GM21786 (cell line): ENCODE measurements at regions not wholly inside any gene's neighbourhood (a gene's known extent, or its start where the extent isn't known, plus 50 kb on each side); places are given as distances from the start of the nearest gene placed in this dataset.

Experiments used
- ATAC-seq: cut with Tn5 transposase; IDR thresholded peaks from one replicate; pipeline ENCODE4 v1.9.1; 2021; ENCODE audit not compliant: unreplicated experiment

DNA sequence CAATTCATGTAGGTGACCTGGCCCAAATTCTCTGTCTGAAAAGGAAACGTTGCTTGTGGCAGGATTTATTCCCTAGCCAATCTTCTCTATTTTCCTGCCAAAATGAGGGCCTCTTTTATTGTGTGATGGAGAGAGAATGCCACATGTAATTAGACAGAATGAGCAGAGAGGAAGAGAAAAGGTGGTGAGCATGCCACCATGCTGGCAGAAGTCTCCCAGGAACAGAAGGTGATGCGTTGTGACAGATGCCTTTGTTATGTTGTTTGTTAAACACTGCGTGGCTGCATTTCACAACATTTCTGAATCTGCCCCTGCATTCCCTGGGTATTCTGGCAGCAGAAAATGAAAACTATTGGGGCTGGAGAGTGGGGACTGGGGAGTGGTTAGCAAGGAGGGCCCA, 577.6 kb downstream of the TLR4 start:
- no peak for ATAC-seq

DNA sequence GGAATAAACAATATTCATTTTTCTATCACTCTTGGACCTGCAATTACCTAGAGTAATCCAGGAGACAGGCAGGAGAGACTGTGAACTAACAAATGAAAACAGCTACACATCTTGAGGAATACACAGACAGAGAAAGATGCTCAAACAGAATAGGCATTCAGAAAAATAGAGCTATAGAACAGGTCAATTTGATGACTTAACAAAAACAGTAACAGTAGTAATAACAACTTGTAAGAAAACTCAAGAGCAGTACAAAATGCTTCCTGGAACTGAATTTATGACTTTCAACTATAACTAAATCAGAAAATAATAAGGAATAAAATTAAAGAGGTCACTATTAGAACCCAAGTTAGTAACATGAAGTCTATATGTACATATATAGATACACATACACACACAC, 579.3 kb downstream of the TLR4 start:
- no peak for ATAC-seq

DNA sequence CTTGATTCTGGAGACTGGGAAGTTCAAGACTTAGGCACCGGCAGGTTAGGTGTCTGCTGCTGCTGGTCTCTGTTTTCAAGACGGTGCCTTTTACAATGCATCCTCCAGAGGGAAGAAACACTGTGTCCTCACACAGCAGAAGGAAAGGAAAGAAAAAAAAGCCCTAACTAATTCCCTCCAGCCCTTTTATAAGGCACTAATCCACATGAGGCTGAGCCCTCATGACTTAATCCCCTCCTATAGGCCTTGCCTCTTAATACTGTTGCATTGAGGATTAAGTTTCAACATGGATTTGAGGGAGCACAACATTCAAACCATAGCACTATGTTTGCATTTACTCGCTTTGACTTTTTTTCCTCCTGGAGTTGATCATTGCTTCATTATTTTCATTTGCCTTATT, 585.9 kb downstream of the TLR4 start:
- no peak for ATAC-seq

DNA sequence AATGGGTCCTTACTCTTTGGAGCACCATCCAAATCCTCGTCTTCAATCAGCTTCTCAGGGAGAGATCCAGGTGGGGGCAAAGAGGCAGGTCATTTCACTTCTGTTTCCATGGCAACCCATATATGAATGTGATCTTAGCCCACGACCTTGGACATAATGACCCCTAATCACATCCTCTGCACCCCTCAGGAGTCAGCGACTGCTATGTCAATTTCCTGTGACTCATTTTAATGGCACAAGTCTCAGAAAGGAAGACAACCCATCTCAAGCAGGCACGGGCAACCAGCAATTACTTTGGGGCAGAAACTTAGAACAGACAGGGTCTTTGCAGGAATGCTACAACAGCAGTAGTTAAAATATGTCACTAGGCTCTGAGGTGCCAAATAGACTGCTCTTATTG, 591.2 kb downstream of the TLR4 start:
- ATAC-seq: no peak

DNA sequence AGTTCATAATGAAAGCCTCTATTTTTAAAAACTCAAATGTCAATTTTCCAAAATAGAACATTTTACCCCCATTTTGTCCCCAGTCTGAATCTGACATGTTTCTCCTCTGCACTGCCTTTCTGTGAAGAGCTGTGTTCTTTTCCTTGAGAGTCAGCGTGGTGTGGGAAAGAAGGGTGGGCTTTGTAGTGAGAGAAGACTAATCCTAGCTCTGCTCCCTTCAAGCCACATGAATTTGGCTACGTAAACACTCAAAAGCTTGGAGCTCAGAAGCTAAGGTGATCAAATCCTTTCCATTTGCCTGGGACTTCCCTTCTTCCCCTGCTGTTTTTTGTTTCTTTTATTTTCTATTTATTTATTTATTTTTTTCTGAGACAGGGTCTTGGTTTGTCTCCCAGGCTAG, 598.5 kb downstream of the TLR4 start:
- no peak for ATAC-seq

DNA sequence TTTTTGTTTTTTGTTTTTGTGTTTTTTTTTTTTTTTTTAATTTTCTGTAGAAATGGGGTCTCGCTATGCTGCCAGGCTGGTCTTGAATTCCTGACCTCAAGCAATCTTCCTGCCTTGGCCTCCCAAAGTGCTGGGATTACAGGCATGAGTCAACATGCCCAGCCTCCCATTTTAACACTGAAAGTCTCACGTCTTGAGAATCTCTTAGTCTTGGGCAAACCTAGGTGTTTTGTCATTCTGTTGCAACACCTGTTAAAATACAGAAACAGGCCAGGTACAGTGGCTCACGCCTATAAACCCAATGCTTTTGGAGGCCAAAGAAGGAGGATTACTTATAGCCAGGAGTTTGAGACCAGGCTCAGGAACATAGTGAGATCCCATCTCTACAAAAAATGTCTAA, 599.0 kb downstream of the TLR4 start:
- no peak for ATAC-seq

DNA sequence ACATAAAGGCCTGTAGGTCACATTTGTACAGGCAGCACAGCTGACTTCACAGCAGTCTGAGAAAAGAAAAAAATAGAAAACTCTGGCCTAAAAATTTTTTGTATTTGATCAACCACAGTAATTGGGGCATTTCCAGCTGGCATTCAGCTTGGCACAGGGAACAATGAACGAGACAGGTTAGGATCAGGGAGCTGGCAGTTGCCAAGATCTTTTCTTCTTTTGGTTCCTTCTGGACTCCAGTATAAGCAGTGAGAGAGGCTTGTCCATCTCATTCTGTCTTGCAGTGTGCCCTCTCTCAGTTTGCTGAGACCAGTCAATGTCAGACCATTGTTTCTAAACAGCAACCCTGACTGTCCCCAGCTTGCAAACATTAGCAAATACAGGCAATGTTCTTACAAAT, 601.1 kb downstream of the TLR4 start:
- no peak for ATAC-seq

DNA sequence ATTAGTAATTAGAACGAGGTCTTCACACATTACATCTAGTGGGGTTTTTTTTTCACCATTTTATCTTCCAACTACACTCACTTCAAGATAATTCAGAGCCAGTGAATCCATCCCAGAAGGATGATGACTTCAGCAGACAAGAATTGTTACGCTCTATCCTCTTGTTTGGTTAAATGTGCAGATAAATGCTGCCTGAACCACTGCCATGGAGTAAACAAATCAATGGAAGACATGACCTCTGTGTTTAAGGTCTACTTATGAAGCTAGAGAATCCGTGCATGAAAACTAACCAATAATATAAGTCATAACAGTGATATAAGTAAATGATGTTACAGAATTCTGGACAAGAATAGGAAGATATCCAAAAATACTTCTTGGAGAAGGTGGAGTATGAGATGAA, 602.6 kb downstream of the TLR4 start:
- no peak for ATAC-seq

DNA sequence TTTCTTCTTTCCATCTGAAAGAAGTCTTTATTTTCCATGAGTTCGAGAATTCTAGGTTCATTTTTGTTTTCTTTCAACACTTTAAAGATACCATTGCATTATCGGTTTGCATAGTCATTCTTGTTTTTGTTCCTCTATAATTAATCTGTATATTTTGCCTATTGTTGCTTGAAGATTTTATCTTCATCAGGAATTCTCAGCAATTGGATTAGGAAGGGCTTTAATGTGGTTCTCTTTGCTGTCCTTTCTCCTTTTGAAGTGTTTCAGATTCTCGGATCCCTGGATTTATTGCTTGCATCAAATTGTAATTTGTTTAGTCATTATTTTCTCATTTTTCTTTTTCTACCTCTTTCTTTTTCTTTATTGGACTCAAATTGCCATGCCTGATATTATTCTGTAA, 609.8 kb downstream of the TLR4 start:
- ATAC-seq: no peak

DNA sequence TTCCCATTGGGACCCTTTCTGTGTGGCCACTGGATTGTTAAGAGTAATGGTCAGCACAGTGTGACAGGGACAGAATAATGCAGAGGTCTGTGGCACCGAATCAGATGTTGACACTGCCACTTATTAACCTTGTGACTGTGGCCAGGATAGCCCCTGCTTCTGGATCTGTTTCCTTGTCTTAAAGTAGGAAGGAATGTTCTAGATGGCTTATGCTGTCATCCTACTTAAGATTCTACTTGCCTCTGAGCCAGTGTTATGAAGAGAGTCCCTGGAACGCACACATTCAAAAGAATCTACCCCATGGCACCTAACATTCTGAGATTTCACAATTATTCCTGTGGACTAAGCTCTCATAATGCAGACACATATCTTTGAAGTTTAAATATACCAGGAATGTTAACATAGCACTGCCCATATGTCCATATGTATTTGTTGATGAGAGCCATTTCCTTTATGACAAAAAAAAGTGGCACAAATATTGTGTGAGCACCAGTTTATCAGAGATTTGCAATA, 612.7 kb downstream of the TLR4 start:
- ATAC-seq: no peak

DNA sequence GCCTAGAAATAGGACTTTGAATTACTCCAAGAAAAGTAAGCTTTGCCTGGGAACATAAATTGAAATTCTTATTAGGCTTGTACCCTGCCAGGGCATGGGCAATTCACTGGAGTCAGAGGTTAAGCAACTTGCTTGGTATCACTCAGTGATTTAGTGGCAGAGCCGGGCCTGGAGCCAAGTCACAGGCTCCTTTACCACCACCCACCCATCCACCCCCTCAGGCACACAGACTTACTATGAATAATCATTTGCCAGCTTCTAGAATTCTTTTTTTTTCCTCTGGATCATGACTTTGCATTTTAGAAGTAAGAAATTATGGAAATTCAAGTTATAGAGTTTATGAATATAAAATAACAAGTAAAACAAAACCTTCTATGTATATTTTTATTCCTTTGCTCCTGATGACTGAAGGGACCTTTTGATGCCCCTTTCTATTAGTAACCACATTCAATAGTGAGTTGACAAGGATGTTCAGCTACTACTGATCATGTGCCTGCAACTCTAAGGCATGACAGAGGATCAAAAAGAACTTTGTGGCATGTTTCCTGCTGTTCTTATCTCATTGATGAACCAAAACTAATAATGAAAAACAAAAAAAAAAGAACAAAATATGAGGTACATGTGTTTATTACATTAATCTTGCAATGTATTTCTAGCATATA, 614.7 kb downstream of the TLR4 start:
- no peak for ATAC-seq

DNA sequence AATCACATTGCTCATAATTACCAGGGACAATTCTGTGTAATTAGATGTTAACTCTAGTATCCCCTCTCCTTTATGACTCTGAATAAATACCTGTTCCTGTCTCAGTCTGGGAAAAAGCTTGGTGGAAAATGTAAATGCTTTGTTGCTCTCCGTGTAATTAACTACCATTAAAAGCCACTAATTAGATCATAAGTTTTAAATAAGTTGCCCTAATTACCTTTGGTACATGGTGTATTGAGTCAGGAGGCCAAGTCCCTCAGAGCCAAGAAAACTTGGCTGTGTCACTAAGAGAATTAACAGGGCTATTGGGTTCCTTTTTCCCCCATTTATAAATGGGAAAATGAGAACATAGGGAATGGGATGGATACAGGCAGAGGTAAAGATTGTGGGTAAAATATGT, 617.6 kb downstream of the TLR4 start:
- ATAC-seq: no peak

DNA sequence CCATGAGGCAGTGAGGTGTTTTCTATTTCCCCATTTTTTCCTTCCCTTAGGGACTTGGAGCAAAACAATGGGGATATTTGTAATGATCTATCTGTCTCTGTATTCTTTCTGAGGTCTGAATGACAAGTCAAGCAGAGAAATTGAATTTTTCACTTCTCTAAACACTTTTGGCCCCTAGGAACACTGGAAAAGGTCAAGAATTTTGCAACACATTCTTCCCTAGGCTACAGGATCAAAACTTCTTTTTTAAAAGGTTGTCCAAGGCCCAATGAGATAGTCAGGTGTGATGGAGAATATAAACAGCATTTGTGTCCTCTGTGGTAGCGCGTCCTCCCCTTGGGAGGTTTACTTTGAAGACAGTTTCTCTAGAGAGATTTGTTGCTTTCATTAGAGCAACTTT, 620.5 kb downstream of the TLR4 start:
- no peak for ATAC-seq

DNA sequence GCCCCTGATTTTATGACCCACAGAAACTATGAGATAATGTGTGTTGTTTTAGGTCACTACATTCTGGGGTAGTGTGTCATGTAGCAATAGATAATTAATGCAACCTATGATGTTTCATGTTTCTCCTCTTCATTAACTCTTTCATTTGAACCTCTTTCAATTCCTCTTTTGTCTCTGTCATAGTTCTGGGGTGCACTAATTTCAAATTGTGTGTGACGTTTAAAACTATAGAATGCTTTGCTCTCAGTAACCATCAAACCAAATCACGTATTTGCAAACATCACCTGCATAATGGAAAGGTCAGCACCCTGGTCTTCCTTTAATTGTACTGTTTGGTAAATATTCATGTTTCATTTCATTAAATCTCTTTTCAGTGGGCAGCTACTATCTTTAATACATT, 621.6 kb downstream of the TLR4 start:
- ATAC-seq: no peak

DNA sequence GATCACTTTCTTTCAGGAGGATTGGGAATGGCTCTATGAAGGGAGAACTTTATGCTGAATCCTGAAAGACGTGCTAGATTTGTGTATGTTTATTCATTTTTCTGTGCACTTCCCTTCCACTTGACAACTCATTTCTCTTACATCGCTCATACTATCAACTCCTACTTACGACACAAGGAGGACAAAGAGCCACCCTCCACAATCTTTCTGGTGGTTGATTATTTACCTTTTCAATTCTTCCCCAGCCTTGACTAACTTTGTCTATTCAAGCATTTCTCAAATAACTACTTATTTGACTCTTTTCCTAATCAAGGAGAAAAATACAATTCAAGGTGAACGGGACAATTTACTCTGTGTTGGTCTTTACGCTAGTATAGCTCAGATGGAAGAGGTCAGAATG, 622.1 kb downstream of the TLR4 start:
- no peak for ATAC-seq

DNA sequence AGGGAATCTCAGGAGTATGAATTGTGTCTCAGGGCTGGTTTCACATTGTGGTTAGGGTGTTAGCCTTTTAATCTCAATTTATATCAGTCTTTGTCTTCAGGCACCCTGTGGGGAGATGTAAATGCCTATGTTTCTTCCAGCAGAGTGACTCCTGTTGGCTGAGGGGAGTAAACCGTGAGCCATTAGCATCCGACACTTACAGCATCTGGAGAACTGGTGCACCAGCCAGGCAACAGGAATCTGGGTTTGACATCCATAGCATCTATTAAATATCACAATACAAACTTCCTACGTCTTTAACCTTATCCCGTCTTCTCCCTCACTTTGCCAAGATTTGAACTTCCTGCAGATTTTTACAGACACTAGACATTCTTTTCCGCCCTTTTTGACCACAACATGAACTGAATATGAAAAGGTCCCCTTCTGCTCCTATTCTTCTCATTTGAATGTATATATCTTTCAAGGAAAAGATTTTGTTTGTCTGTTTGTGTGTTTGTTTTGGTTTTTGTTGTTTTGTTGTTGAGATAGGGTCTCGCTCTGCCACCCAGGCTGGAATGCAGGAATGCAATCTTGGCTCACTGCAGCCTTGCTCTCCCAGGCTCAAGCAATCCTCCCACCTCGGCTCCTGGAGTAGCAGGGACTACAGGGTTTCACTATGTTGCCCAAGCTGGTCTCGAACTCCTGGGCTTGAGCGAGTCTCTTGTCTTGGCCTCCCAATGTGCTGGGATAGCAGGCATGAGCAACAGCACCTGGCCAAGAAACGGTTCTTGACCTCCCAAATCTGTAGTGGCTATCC, 626.2 kb downstream of the TLR4 start:
- no peak for ATAC-seq

DNA sequence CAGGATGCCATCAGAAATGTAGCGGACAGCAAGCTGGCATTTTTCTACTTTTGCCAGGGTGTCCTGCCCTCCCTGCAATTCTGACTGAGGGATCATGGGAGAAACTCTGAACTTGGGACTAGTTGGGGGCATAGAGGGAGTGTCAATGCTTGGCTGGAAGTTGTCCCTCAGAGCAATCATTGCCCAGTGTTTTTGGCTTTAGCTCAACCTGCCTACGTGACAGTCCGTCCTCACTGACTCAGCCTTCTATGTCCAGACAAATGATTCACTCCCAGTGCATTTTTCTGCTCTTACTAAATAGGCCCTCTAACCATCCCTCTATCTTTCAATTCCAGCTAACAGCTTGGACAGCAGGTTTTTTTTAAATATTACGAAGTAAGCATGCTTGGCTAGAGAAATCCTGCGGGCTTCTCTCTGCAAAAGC, 627.4 kb downstream of the TLR4 start:
- no peak for ATAC-seq

DNA sequence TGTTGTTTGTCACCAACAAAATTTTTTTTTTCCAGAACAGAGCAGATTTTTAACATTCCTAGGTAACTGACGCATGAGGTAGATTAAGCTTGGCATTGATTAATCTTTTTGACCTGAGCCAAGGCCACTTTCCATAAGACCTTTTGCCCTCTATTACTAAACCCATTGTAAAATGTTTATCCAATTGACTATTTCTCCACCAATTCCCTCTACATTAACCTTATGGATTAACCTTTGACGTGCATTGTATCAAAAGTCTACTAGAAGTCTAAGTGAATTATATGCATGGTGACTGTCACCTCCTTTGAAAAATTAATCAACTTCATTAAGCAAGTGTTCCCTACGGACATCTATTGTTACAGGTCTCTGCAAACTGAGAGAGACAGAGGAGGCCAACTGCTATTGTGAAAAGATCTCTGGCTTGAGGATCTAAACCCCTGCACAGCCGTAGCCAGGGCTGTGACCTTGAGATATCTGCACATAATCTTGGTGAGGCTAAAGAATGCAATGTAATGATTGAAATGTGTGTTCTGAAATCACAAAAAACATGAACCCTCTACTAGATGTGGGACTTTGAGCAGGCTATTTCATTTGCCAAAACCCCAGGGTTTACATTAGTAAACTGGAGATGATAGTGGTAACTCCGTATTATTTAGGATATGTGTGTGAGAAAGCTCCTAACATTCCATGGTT, 632.2 kb downstream of the TLR4 start:
- ATAC-seq: no peak

DNA sequence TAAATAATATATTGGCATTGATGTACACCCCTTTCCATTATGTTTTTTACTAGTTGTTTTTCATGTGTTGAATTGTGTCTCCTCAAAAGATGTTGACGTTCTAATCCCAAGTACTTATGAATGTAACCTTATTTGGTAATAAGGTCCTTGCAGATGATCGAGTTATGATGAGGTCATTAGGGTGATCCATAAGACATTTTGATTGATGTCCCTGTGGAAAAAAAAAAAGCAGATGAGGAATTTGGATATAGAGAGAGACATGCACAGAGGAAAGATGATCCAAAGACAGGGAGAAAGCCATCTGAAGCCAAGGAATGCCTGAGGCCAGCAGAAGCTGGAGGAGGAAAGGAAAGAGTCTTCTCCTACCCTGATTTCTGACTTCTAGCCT, 632.7 kb downstream of the TLR4 start:
- ATAC-seq: no peak

DNA sequence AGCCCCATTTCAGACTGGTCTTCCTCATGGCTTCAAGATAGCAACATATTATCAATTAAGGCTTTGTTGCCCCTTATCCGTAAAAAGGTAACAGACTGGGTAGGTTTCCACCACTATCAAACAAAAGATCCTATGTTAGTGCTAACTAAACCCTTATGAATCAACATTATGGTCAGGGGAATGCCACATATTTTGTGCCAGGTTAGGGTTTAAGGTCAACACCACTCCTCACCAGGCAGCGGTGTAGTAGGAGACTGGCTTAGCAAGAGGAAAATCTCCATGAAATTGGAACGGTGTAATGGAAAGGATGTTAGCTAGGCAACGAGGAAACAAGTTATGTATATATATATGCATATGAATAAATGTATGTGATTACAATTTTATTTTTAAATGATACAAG, 655.8 kb downstream of the TLR4 start:
- ATAC-seq: no peak

DNA sequence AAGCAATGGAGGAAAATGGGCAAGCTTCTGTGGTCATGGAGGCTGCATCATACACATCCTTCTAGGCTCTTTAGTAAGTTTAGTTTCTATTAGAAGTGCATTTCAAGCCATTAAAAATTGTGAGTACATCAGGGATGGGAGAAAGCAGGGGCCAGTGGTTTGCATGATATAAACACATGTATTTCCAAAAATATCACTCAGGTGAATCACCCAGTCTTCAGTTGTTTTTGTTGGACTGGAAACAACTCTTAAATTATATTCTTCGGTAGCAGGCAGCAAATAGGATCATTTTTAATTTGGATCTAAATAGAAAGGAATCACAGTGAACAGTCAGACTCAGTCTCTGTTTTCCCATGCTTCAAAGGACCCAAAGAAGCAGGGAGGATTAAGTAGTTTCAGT, 657.9 kb downstream of the TLR4 start:
- no peak for ATAC-seq

DNA sequence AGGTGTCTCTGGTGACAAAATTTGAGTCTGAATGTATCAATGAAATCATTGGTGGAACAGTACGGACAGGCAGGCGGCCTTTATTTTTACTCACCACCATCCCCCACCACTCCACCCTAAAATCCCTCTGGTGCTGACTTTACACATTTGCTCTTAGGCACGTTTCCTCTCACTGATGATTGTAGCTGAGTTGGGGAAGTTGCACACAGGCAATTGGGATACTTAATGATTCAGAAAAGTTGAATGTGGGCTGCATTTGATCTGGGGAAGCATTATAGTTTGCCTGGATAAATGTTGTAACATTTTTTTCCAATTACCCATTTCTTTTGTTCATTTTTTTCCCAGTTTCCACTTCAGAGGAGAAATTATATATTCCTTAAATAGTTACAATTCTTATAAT, 658.4 kb downstream of the TLR4 start:
- ATAC-seq: no peak
